Prostate gland (tissue), 2 donors: ENCODE measurements at regions not wholly inside any gene's neighbourhood (a gene's known extent, or its start where the extent isn't known, plus 50 kb on each side); places are given as distances from the start of the nearest gene placed in this dataset.

Source experiments
- POLR2AphosphoS5 ChIP-seq: sonication (generic); formaldehyde crosslinking; IDR thresholded peaks from one replicate; pipeline ENCODE4 v1.6.1; 2017; ENCODE audit warnings: antibody characterized with exemption
- TF ChIP-seq, protein P1 (sequence below), 4 experiments: fragments of 200-600 bp in 2 of 4; fragments of 450-650 bp in 2 of 4; sonication (generic) in 2 of 4; IDR thresholded peaks; 1 replicate in 3 of 4; 2 replicates in 1 of 4; pipeline ENCODE4 v1.5.1; 2016 to 2019; ENCODE audit warnings: antibody characterized with exemption in 4 of 4, mild to moderate bottlenecking in 2 of 4, moderate library complexity in 2 of 4

- TF ChIP-seq, protein P1, sequence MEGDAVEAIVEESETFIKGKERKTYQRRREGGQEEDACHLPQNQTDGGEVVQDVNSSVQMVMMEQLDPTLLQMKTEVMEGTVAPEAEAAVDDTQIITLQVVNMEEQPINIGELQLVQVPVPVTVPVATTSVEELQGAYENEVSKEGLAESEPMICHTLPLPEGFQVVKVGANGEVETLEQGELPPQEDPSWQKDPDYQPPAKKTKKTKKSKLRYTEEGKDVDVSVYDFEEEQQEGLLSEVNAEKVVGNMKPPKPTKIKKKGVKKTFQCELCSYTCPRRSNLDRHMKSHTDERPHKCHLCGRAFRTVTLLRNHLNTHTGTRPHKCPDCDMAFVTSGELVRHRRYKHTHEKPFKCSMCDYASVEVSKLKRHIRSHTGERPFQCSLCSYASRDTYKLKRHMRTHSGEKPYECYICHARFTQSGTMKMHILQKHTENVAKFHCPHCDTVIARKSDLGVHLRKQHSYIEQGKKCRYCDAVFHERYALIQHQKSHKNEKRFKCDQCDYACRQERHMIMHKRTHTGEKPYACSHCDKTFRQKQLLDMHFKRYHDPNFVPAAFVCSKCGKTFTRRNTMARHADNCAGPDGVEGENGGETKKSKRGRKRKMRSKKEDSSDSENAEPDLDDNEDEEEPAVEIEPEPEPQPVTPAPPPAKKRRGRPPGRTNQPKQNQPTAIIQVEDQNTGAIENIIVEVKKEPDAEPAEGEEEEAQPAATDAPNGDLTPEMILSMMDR (IDR thresholded peaks at IDR 0.05): no peak
- TF ChIP-seq POLR2AphosphoS5: no peak
These were observed 375.5 kb upstream of the NRP1 start for GRCh38 chr10:33710006-33710405.
